ENCODE measurements at regions not wholly inside any gene's neighbourhood (a gene's known extent, or its start where the extent isn't known, plus 50 kb on each side); places are given as distances from the start of the nearest gene placed in this dataset.

DNA sequence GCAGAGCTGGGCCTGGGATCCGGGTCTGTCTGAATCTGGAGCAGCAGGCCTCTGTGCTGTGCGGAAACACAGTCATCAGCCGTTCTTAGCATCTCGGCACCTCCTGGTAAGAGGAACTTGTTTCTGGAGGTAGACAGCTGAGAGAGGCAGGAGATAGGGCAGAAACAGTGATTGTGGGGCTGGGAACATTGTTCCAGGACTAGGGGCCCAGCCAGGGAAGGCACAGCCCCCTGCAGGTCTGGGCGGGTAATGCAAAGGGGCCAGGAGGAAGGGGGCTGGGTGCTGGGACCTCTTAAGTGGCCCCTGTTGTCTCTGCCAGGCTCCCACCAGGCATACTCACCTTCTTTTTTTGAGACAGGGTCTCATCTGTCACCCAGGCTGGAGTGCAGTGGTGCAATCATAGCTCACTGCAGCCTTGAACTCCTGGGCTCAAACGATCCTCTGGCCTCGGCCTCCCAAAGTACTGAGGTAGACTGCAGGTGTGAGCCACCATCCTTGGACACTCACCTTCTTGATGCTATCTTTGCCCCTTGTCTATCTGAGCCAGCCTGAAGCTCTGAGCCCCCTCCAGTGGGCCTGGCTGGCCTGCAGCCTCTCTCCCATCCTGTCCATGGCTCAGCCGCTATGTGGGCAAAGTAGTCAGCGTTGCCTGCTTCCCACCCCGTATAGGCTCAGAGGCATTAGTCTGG is 134.3 kb upstream of the ZBTB40 start:
- ChIA-PET POLR2A (no interaction called here), CTCF (no interaction called here)
- no peak for TF ChIP-seq ELF4 (IDR thresholded peaks at IDR 0.05)
- TF ChIP-seq, protein P1, sequence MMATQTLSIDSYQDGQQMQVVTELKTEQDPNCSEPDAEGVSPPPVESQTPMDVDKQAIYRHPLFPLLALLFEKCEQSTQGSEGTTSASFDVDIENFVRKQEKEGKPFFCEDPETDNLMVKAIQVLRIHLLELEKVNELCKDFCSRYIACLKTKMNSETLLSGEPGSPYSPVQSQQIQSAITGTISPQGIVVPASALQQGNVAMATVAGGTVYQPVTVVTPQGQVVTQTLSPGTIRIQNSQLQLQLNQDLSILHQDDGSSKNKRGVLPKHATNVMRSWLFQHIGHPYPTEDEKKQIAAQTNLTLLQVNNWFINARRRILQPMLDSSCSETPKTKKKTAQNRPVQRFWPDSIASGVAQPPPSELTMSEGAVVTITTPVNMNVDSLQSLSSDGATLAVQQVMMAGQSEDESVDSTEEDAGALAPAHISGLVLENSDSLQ (IDR thresholded peaks at IDR 0.05) = no peak
- no peak for TF ChIP-seq FOXA1 (IDR thresholded peaks at IDR 0.05)
- TF ChIP-seq FOXM1 (IDR thresholded peaks at IDR 0.05; ENCODE audit: borderline replicate concordance) = no peak
- no peak for TF ChIP-seq CTBP1 (IDR thresholded peaks at IDR 0.05; ENCODE audit: borderline replicate concordance)
- no peak for TF ChIP-seq TARDBP (IDR thresholded peaks at IDR 0.05)
- TF ChIP-seq HDGF (IDR thresholded peaks at IDR 0.05; ENCODE audit: borderline replicate concordance) = no peak
- TF ChIP-seq BHLHE40 (IDR thresholded peaks at IDR 0.05; ENCODE audit: borderline replicate concordance) = no peak
- TF ChIP-seq SUZ12 (IDR thresholded peaks at IDR 0.05) = no peak
- TF ChIP-seq FOXK2 (IDR thresholded peaks at IDR 0.05) = no peak
- TF ChIP-seq LEF1 (IDR thresholded peaks at IDR 0.05; ENCODE audit: borderline replicate concordance) = no peak
- DNase-seq (ENCODE audit: extremely low spot score) = peak; percentile 81

- ChIA-PET CTCF (no interaction called here), POLR2A (no interaction called here)
- no peak for DNase-seq (ENCODE audit: extremely low spot score)
- TF ChIP-seq TARDBP (IDR thresholded peaks at IDR 0.05) (no peak), ARNT (IDR thresholded peaks at IDR 0.05) (no peak), CTBP1 (IDR thresholded peaks at IDR 0.05; ENCODE audit: borderline replicate concordance) (no peak), ELF4 (IDR thresholded peaks at IDR 0.05) (no peak), SP1 (IDR thresholded peaks at IDR 0.05) (no peak), ZNF384 (IDR thresholded peaks at IDR 0.05) (no peak), LEF1 (IDR thresholded peaks at IDR 0.05; ENCODE audit: borderline replicate concordance) (no peak), SUZ12 (IDR thresholded peaks at IDR 0.05) (no peak)
Observed at GRCh38 chr1:22317920-22318243, 133.8 kb upstream of the ZBTB40 start.

- CTCF ChIA-PET = no interaction called here
- POLR2A ChIA-PET = no interaction called here
- TF ChIP-seq BHLHE40 (IDR thresholded peaks at IDR 0.05; ENCODE audit: borderline replicate concordance) (no peak), TARDBP (IDR thresholded peaks at IDR 0.05) (no peak), CTBP1 (IDR thresholded peaks at IDR 0.05; ENCODE audit: borderline replicate concordance) (no peak), SP1 (IDR thresholded peaks at IDR 0.05) (no peak), ZNF384 (IDR thresholded peaks at IDR 0.05) (no peak), FOXA1 (IDR thresholded peaks at IDR 0.05) (no peak), FOXK2 (IDR thresholded peaks at IDR 0.05) (no peak), SUZ12 (IDR thresholded peaks at IDR 0.05) (no peak)
- TF ChIP-seq, protein P1 (IDR thresholded peaks at IDR 0.05) = no peak
- DNase-seq (ENCODE audit: extremely low spot score) = peak; percentile 39
Observed at GRCh38 chr1:22318279-22318981, 133.2 kb upstream of the ZBTB40 start.

GRCh38 chr1:22319608-22320007 is 132.0 kb upstream of the ZBTB40 start:
- TF ChIP-seq TARDBP (IDR thresholded peaks at IDR 0.05) = no peak
- TF ChIP-seq SUZ12 (IDR thresholded peaks at IDR 0.05) = no peak
- TF ChIP-seq FOXM1 (IDR thresholded peaks at IDR 0.05; ENCODE audit: borderline replicate concordance) = no peak
- CTCF ChIA-PET = no interaction called here
- no peak for DNase-seq (ENCODE audit: extremely low spot score)
- POLR2A ChIA-PET = no interaction called here

- no peak for TF ChIP-seq CTBP1 (IDR thresholded peaks at IDR 0.05; ENCODE audit: borderline replicate concordance)
- TF ChIP-seq LEF1 (IDR thresholded peaks at IDR 0.05; ENCODE audit: borderline replicate concordance) = no peak
- no peak for TF ChIP-seq SP1 (IDR thresholded peaks at IDR 0.05)
- no peak for TF ChIP-seq FOXM1 (IDR thresholded peaks at IDR 0.05; ENCODE audit: borderline replicate concordance)
- no peak for TF ChIP-seq SUZ12 (IDR thresholded peaks at IDR 0.05)
- no peak for TF ChIP-seq HDGF (IDR thresholded peaks at IDR 0.05; ENCODE audit: borderline replicate concordance)
- no peak for TF ChIP-seq L3MBTL2 (conservative IDR thresholded peaks at IDR 0.05)
- TF ChIP-seq ZNF384 (IDR thresholded peaks at IDR 0.05) = no peak
- TF ChIP-seq TARDBP (IDR thresholded peaks at IDR 0.05) = no peak
- no peak for TF ChIP-seq BHLHE40 (IDR thresholded peaks at IDR 0.05; ENCODE audit: borderline replicate concordance)
- TF ChIP-seq ARNT (IDR thresholded peaks at IDR 0.05) = no peak
- TF ChIP-seq, protein P1 (IDR thresholded peaks at IDR 0.05) = no peak
- no peak for TF ChIP-seq FOXA1 (IDR thresholded peaks at IDR 0.05)
- TF ChIP-seq ELF4 (IDR thresholded peaks at IDR 0.05) = no peak
- TF ChIP-seq FOXK2 (IDR thresholded peaks at IDR 0.05) = no peak
- TF ChIP-seq NFRKB (IDR thresholded peaks at IDR 0.05) = no peak
- no peak for DNase-seq (ENCODE audit: extremely low spot score)
- ChIA-PET CTCF (no interaction called here), POLR2A (no interaction called here)
Observed at GRCh38 chr1:22320587-22321344, 130.9 kb upstream of the ZBTB40 start.

DNA sequence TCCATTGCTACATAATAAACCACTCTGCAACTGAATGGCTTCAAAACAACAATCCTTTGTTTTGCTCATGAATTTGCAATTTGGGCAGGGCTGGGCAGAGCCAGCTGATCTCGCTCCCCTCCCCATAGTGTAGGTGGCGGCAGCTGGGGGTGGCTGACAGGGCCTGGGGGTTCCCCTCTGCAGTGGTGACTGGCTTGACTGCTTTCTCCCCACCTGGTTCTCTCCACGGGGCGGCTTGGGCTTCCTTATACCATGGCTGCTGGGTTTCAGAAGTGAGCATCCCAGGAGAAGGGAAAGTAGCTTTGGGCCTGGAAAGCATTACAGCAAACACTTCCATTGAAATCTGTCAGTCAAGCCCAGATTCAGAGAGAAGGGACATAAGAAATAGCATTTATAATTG is 129.7 kb upstream of the ZBTB40 start:
- ChIA-PET CTCF (no interaction called here), POLR2A (no interaction called here)
- DNase-seq (ENCODE audit: extremely low spot score) = no peak
- no peak for TF ChIP-seq BHLHE40 (IDR thresholded peaks at IDR 0.05; ENCODE audit: borderline replicate concordance)
- TF ChIP-seq ELF4 (IDR thresholded peaks at IDR 0.05) = no peak
- TF ChIP-seq CTBP1 (IDR thresholded peaks at IDR 0.05; ENCODE audit: borderline replicate concordance) = no peak
- no peak for TF ChIP-seq L3MBTL2 (conservative IDR thresholded peaks at IDR 0.05)
- TF ChIP-seq SUZ12 (IDR thresholded peaks at IDR 0.05) = no peak
